ENCODE measurements at regions not wholly inside any gene's neighbourhood (a gene's known extent, or its start where the extent isn't known, plus 50 kb on each side); places are given as distances from the start of the nearest gene placed in this dataset.

DNA sequence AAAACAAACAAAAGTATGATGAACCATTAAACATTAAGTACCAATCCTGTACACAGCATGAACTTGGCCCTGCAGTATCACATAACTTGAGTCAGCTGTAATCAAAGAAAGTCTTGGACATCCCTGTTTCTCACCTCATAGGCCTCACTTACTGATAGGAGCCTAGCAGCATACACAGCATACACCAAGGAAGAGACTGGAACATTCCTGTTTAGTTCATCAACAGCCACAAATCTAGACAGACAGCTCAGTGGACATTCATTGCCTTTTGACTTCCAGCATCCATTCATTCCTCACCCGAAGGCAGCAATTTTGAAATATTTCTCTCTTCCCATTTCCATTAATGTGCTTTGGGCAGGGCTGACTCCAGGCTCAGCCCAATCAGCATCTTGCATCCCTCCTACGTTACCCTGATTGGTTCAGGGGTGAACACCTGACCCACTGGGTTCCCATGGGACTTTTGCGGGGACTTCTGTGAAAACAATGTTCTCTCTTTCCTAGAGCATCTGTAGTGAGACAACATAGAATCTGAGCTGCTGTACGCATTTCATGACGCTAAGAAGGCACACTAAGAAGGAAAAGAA, 336.7 kb upstream of the ZFHX3 start:
- POLR2A ChIA-PET = no interaction called here
- no peaks in the 10 kb centered on the region for H4K20me1 ChIP-seq (ENCODE audit: insufficient read depth, low read length)
- BruUV-seq (replicated peaks) = no TSS peak
- H3K4me2 ChIP-seq (ENCODE audit: low read length) = no peak overlapping the region
- CTCF ChIA-PET (ENCODE audit: unreplicated experiment) = no interaction called here
- no peaks in the 10 kb centered on the region for H3K9me2 ChIP-seq (ENCODE audit: insufficient read depth, low read length)
- H3K36me3 ChIP-seq (ENCODE audit: insufficient read depth, low read length) = no peaks in the 10 kb centered on the region
- no peaks in the 10 kb centered on the region for H3K4me1 ChIP-seq (ENCODE audit: insufficient read depth, low read length, poor library complexity, severe bottlenecking)
- no peaks in the 10 kb centered on the region for H3K9me3 ChIP-seq (ENCODE audit: low read length)
- TF ChIP-seq, protein P1, sequence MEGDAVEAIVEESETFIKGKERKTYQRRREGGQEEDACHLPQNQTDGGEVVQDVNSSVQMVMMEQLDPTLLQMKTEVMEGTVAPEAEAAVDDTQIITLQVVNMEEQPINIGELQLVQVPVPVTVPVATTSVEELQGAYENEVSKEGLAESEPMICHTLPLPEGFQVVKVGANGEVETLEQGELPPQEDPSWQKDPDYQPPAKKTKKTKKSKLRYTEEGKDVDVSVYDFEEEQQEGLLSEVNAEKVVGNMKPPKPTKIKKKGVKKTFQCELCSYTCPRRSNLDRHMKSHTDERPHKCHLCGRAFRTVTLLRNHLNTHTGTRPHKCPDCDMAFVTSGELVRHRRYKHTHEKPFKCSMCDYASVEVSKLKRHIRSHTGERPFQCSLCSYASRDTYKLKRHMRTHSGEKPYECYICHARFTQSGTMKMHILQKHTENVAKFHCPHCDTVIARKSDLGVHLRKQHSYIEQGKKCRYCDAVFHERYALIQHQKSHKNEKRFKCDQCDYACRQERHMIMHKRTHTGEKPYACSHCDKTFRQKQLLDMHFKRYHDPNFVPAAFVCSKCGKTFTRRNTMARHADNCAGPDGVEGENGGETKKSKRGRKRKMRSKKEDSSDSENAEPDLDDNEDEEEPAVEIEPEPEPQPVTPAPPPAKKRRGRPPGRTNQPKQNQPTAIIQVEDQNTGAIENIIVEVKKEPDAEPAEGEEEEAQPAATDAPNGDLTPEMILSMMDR (conservative IDR thresholded peaks at IDR 0.05; ENCODE audit: low read length) = no peak
- no peak for TF ChIP-seq EZH2phosphoT487 (IDR thresholded peaks at IDR 0.05; ENCODE audit: borderline replicate concordance, low read depth, low read length)
- H3K79me2 ChIP-seq (ENCODE audit: insufficient read depth, low read depth, low read length) = no peaks in the 10 kb centered on the region
- H3K27ac ChIP-seq (ENCODE audit: low read depth, low read length, poor library complexity, severe bottlenecking) = no peak overlapping the region
- H2AFZ ChIP-seq (ENCODE audit: low read length) = no peak overlapping the region
- H3K4me3 ChIP-seq (ENCODE audit: low read depth, low read length, poor library complexity, severe bottlenecking) = no peak overlapping the region
- intact Hi-C loops (cut with micrococcal nuclease; ENCODE audit: unreplicated experiment) = no loop called here
- no peak for DNase-seq (ENCODE audit: low spot score)

- CTCF ChIA-PET (ENCODE audit: unreplicated experiment) = no interaction called here
- POLR2A ChIA-PET = no interaction called here
- no peak for DNase-seq (ENCODE audit: low spot score)
- Histone ChIP-seq H3K4me3 (ENCODE audit: low read depth, low read length, poor library complexity, severe bottlenecking) (no peak overlapping the region), H3K79me2 (ENCODE audit: insufficient read depth, low read depth, low read length) (no peaks in the 10 kb centered on the region), H3K36me3 (ENCODE audit: insufficient read depth, low read length) (no peaks in the 10 kb centered on the region), H4K20me1 (ENCODE audit: insufficient read depth, low read length) (no peaks in the 10 kb centered on the region), H3K4me1 (ENCODE audit: insufficient read depth, low read length, poor library complexity, severe bottlenecking) (no peaks in the 10 kb centered on the region), H3K9me3 (ENCODE audit: low read length) (no peaks in the 10 kb centered on the region), H3K27ac (ENCODE audit: low read depth, low read length, poor library complexity, severe bottlenecking) (no peak overlapping the region), H3K4me2 (ENCODE audit: low read length) (no peak overlapping the region), H3K9me2 (ENCODE audit: insufficient read depth, low read length) (no peaks in the 10 kb centered on the region), H2AFZ (ENCODE audit: low read length) (no peak overlapping the region)
- BruUV-seq (replicated peaks) = no TSS peak
- TF ChIP-seq, protein P1 (conservative IDR thresholded peaks at IDR 0.05; ENCODE audit: low read length) = no peak
- no peak for TF ChIP-seq EZH2phosphoT487 (IDR thresholded peaks at IDR 0.05; ENCODE audit: borderline replicate concordance, low read depth, low read length)
- intact Hi-C loops (cut with micrococcal nuclease; ENCODE audit: unreplicated experiment) = no loop called here
Measured at GRCh38 chr16:73383988-73384365, 336.0 kb upstream of the ZFHX3 start.

GRCh38 chr16:73383195-73383987, 335.5 kb upstream of the ZFHX3 start:
- no TSS peak for BruUV-seq (replicated peaks)
- H2AFZ ChIP-seq (ENCODE audit: low read length) = no peak overlapping the region
- H3K9me3 ChIP-seq (ENCODE audit: low read length) = no peaks in the 10 kb centered on the region
- H4K20me1 ChIP-seq (ENCODE audit: insufficient read depth, low read length) = no peaks in the 10 kb centered on the region
- no peaks in the 10 kb centered on the region for H3K9me2 ChIP-seq (ENCODE audit: insufficient read depth, low read length)
- no peaks in the 10 kb centered on the region for H3K79me2 ChIP-seq (ENCODE audit: insufficient read depth, low read depth, low read length)
- TF ChIP-seq, protein P1 (conservative IDR thresholded peaks at IDR 0.05; ENCODE audit: low read length) = no peak
- TF ChIP-seq EZH2phosphoT487 (IDR thresholded peaks at IDR 0.05; ENCODE audit: borderline replicate concordance, low read depth, low read length) = no peak
- H3K4me2 ChIP-seq (ENCODE audit: low read length) = no peak overlapping the region
- no peak overlapping the region for H3K4me3 ChIP-seq (ENCODE audit: low read depth, low read length, poor library complexity, severe bottlenecking)
- H3K4me1 ChIP-seq (ENCODE audit: insufficient read depth, low read length, poor library complexity, severe bottlenecking) = no peaks in the 10 kb centered on the region
- H3K36me3 ChIP-seq (ENCODE audit: insufficient read depth, low read length) = no peaks in the 10 kb centered on the region
- CTCF ChIA-PET (ENCODE audit: unreplicated experiment) = no interaction called here
- intact Hi-C loops (cut with micrococcal nuclease; ENCODE audit: unreplicated experiment) = no loop called here
- no peak overlapping the region for H3K27ac ChIP-seq (ENCODE audit: low read depth, low read length, poor library complexity, severe bottlenecking)
- POLR2A ChIA-PET = no interaction called here
- no peak for DNase-seq (ENCODE audit: low spot score)

Measured in OCI-LY7 (cell line).